OCI-M1 (cell line): ENCODE measurements at regions not wholly inside any gene's neighbourhood (a gene's known extent, or its start where the extent isn't known, plus 50 kb on each side); places are given as distances from the start of the nearest gene placed in this dataset.

Experiments used
- DNase-seq: peaks from one replicate; lab custom pipeline; 2025; lab: John Stamatoyannopoulos, UW

GRCh38 chr4:115780268-115780667 lies 666.8 kb upstream of the NDST4 start:
- DNase-seq = no peak

- no peak for DNase-seq
These were observed 656.7 kb upstream of the NDST4 start for GRCh38 chr4:115770046-115770543.

GRCh38 chr4:115769396-115769795 lies 656.0 kb upstream of the NDST4 start:
- no peak for DNase-seq

GRCh38 chr4:115763051-115763450 lies 649.6 kb upstream of the NDST4 start:
- DNase-seq = no peak

GRCh38 chr4:115759231-115759630 lies 645.8 kb upstream of the NDST4 start:
- no peak for DNase-seq

- no peak for DNase-seq
These were observed 636.0 kb upstream of the NDST4 start for GRCh38 chr4:115749404-115749803.

- DNase-seq = no peak
These were observed 627.4 kb upstream of the NDST4 start for GRCh38 chr4:115740806-115741205.

GRCh38 chr4:115729739-115730266 lies 616.4 kb upstream of the NDST4 start:
- no peak for DNase-seq

GRCh38 chr4:115723621-115724020 lies 610.2 kb upstream of the NDST4 start:
- DNase-seq = no peak

- no peak for DNase-seq
These were observed 607.2 kb upstream of the NDST4 start for GRCh38 chr4:115720611-115721010.

- no peak for DNase-seq
These were observed 598.2 kb upstream of the NDST4 start for GRCh38 chr4:115711575-115711974.

GRCh38 chr4:115688961-115689360 lies 575.5 kb upstream of the NDST4 start:
- DNase-seq = no peak

GRCh38 chr4:115687052-115687755 lies 573.8 kb upstream of the NDST4 start:
- peak; percentile 51 for DNase-seq

- DNase-seq = no peak
These were observed 565.1 kb upstream of the NDST4 start for GRCh38 chr4:115678425-115678941.

- DNase-seq = no peak
These were observed 562.3 kb upstream of the NDST4 start for GRCh38 chr4:115675719-115676118.

- no peak for DNase-seq
These were observed 561.1 kb upstream of the NDST4 start for GRCh38 chr4:115674485-115674884.

- no peak for DNase-seq
These were observed 558.2 kb upstream of the NDST4 start for GRCh38 chr4:115671581-115671980.

- DNase-seq = no peak
These were observed 557.5 kb upstream of the NDST4 start for GRCh38 chr4:115670930-115671329.

GRCh38 chr4:115668396-115668795 lies 555.0 kb upstream of the NDST4 start:
- no peak for DNase-seq

GRCh38 chr4:115664285-115664684 lies 550.9 kb upstream of the NDST4 start:
- DNase-seq = no peak

GRCh38 chr4:115660465-115660864 lies 547.0 kb upstream of the NDST4 start:
- DNase-seq = no peak

- DNase-seq = no peak
These were observed 544.7 kb upstream of the NDST4 start for GRCh38 chr4:115657991-115658650.

- DNase-seq = no peak
These were observed 542.2 kb upstream of the NDST4 start for GRCh38 chr4:115655626-115656025.
